ENCODE measurements at regions not wholly inside any gene's neighbourhood (a gene's known extent, or its start where the extent isn't known, plus 50 kb on each side); places are given as distances from the start of the nearest gene placed in this dataset.

DNA sequence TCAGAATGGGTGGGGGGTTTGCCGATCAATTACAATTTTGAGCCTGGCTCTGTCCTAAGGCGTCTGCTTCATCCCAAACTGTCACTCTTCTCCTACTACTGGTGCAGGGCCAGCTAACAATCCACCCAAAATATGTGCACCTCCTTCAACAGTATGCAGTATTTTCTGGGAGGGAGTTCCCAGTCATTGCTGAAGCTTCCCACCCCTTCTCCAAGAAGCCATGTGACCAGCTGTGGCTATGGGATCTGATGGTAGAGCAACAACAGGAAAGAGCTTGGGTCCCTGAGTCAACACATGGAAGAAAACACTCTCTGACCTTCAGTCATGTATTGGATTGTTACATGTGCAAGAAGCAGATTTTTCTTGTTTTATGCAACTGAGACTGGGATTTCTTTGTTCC, 185.7 kb upstream of the GHITM start:
- no peak for DNase-seq

DNA sequence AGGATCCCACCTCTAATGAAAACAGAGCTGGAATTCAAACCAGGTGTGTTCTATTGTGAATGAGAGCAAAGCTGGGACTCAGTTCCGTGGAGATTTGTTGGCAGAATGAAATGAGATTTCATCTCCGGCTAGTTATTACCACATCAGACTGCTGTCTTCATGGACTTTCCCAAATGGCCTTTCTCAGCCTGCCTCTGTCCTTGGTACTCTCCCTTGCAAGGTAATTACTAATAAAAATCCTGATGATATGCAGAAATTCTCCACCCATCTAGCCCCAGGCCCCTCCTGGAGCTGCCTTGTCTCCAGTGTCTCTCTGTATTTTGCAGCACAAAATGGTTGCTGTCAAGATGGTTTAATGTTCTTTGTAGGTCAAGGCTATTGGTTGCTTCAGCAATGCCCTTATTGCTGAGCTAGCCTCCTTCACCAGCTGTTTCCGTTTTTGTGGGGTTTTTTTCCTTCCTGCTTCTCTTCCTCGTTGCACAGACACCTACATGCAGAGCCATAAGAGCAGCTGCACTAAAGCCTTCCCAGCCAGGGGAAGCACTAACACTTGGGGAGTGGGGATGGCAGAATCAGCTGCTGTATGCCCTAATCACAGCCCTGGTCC, 185.0 kb upstream of the GHITM start:
- DNase-seq = no peak

DNA sequence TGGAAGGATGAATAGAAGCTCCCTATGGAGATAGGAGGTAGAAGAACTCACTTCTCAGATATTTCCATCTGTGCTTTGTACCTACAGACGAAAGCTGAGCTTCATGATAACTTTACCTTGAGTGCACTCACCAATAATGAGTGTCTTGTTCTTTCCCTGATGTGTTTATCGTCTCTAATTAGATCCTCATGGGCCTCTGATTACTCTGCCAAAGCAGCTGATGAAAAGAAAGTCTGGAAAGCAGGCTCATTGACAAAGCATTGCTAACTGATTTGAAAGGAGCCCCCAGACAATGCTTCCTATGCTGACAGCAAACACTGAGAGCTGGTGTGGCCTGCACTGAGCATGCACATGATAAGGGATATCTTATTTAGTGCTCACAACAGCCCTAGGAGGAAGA, 183.9 kb upstream of the GHITM start:
- no peak for DNase-seq

DNA sequence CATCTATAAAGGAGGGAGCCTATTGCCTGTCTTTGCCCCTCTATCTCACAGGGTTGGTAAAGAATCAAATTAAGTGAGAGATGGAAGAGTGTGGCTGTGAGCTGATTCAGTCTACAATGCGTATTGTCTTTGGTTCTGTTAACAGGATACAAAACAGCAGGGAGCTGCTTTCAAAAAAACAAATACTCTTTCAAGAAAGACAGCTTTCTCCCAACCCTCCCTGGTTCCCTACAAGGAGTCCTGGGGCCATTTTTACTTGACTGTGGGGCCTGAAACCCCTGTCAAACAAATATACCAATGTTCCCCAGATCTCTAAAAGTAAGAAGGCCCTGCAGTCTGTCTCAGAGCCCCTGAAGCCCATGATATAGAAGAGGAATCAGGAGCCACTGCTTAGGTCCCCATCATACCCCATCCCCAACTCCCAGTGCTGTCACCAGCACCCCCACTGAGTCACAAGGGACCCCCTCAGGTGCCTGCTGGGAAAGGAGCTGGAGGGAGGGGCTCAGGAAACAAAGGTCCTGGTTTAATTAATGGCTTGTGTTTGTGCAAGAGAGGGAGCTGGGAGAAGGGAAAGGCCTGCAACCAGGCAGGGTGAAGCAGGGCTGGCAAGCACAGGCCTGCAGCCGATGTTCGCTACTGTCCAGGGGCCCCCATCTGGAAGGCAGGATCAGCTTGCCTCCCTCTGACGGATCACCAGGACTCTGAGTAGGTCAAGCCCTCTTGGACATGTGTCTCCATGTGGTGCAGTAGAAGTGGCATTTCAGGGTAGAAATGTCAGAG, 182.0 kb upstream of the GHITM start:
- no peak for DNase-seq

DNA sequence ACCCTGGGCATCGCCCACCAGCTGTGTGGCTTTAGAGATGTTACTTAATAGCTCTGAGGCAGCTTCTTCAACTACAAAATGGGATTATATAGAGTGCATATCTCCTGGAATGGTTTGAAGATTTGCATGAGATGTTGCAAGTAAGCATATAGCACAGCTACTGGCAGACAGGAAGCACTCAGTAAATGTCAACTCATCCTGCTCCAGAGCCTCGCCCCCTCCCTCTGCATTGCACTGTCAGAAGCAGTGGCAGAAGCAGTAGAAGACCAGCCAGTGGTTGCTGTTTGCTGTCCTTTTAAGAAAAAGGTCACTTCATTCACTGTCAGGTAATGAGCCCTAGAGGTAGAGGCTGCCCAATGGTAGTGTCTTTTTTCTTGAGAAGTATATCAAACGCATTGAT, 180.0 kb upstream of the GHITM start:
- DNase-seq = no peak

DNA sequence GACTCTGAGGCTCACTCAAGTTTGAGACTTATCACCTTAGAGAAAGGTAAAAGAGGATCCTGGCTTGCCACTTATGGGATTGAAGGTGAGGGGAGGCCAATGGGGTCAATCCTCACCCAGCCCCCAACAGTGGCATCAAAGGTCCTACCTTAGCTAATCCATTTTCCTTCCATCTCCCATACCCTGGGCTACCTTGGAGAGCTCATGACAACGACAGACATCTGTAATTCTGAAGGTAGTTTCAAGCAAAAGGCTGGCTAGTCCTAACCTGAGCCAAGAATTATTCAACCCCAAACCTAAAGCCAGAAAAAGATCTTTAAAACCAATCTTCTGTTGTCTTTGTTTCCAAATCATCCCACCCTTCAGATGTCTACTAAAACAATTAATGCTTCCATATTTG, 179.2 kb upstream of the GHITM start:
- DNase-seq = no peak

DNA sequence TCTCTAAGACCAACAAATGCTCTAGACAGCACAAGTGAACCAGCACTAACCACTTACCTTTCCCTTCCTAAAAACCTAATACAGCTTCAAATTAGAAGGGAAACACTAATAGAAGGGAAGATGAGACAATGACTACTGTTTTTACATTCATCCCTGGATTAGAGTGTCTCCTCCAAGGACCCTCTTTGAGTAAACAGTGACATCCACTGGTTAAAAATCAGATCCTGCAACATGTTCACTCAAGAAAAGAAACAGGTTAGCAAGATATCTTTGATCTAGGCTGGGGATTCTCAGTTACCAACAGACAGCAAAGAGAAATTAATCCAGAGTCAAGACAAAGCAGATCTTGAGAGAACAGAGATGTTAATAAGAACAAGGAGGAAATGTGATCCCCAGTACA, 177.7 kb upstream of the GHITM start:
- DNase-seq = no peak

DNA sequence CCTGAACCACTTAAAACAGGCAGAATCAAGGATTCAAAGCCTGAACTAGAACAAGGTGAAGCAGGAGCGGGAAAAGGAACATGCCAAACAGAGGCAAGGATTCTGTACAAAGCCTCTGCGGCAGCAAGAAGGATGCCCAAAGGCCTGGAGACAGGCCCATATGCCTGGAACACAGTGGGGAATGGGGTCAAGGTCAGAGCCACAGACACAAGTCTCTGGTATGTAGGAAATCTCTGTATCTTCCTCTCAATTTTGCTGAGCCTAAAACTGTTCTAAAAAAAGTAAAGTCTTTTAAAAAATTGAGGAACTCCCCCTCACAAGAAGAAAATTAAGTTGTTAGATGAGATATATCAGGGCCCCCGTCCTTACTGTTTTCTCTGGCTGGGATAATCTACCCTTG, 175.9 kb upstream of the GHITM start:
- DNase-seq = no peak

DNA sequence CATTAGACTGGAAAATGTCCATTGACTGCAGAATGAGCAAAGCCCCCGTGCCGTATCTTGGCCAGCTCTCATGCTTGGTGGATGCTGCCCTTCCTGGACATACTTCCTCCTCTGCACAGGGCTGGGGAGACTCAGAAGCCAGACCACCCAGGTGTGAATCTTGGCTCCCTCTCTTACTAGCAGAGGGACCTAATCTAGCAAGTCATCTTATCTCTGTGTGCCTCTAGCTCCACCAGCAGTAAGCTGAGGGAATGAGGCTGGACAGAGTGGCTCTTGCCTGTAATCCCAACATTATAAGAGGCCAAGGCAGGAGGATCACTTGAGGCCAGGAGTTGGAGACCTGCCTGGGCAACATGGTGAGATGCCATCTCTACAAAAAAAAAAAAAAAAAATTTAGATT, 173.8 kb upstream of the GHITM start:
- no peak for DNase-seq

DNA sequence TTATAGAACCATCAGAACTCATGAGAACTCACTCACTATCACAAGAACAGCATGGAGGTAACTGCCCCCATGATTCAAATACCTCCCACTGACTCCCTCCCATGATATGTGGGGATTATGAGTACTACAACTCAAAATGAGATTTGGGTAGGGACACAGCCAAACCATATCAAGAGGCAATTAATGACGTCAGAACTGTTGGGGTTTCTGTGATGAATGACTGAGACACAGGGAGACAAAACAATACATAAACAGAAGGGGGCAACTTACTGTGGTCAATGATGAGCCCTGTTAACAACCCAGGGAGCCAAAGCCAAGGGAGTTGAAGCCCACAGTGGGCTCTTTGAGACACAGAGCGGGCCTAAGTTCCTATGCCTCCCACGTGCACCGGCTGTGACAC, 171.3 kb upstream of the GHITM start:
- DNase-seq = no peak

DNA sequence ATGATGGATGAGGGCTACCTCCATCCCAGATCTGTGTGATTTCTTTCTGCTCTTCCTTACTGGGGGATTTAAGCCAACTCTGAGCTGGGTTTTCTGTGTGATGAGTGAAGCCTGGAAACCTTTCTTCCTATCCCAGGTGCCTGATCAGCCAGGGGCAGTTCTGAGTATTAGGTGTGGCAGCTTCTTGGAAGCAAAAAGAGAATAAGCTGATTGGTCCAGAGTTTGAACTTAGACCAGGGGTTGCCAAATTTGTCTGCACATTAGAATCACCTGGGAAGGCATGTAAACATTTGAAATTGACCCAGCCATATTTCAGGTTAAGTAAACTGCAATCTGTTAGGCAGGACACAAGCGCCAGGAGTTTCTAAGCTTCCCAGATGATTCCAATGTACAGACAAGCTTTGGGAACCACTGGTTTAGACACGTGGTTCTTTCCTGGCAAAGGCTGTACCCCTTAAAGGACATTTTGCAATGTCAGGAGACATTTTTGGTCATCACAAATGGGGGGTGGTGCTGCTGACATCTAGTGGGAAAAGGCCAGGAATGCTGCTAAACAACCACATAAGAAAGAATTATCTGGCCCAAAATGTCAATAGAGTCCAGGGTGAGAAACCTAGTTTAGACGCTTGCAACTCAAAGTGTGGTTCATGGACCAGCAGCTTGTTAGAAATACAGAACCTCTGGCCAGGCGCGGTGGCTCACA, 160.5 kb upstream of the GHITM start:
- DNase-seq = no peak

DNA sequence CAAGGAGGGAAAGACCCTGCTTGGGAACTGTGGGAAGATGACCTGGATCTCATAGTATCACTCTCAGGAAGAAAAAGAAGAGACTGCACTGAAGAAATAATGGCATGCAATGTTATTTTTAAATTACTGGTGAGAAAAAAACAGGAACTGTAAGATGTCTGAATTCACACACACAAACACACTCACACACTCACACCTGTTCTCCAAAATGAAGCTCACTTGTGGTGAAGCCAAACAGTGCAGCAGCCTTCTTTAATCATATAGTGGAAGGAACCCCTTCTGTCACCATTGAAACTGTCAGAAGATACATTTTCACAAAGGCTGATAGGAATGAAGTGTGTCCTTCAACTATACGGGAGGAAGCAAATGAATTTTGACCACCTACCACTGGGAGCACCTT, 156.5 kb upstream of the GHITM start:
- no peak for DNase-seq

DNA sequence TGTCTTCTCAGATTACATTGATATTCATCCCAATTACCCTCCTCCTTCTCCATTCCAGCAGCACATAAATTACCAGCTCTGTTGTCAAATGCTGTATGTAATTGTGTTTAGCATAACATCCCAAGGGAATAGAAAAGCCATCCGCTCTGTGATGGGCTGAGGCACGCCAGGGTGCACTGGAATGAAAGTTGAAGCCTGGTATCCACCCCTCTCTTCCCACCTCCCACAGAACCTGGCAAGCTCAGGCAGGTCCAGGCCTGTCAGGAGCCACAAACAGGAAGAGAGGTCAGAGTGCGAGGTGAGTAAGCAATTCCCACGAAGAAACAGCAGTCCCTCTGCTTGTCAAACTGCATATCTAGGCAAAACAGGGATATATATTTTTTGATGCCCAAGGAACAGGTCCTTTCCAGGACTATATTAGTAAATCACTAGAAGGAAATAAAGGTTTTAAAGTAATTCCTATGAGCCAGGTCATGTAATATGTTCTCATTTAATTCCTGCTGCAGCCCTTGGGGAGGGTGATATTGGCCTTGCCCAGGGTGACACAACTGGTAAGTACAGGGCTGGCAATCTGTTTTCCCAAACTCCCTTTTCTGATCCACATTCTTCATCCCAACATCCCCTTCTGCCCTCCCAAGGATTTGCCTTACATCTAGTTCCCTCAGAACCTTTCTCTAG, 155.6 kb upstream of the GHITM start:
- DNase-seq = no peak

DNA sequence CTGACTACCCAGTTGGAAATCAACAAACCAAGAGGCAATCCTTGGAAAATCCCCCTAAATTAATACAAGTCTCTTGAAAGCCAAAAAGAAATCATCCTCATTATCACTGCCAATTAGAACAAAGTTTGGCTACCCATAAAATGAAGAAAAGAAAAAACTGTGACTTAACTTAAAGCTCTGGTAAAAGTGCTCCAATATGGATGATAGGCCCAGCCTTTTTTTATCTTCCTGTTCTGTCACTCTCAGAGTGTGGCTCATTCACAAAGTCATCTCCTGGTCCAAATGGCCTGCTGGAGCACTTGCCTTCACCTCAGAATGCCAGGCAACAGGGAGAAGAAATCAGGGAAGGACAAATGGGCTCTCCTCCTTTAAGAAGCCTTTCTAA, 155.1 kb upstream of the GHITM start:
- no peak for DNase-seq

DNA sequence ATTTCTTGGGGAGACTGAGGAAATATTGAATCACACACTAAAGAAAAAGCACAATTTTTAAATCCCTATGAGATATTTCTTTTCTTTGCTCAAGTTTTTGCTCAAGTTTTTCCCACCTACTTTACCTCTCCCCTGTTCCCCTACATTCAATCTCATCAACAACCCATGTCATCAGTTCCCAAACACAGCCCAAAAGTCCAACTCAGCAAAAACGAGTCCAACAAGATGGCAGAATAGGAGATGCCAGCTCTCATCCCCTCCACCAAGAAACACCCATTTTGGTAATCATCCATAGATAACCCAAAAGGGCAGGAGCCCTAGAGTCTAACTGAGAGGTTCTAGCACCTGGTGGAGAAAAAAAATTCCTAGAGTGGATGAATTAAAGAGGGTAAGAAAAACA, 152.5 kb upstream of the GHITM start:
- DNase-seq = no peak

DNA sequence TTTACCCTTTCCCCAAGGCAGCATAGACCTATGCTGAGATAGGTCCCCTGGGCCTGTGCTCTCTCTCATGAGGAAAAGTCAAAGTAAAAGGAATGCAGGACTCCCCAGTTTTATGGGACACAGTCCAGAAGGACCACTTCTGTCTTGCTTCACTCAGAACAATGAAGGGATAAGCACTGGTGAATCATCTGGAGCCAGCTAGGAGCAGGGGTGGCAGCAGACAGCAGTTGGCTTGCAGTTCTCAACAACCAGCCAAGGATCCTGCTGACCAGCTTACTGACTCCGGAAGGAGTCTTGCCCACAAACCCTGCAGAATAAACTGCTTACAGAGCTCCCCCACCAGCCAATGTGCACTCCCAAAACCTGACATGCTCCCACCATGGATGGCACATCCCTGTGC, 152.1 kb upstream of the GHITM start:
- no peak for DNase-seq

DNA sequence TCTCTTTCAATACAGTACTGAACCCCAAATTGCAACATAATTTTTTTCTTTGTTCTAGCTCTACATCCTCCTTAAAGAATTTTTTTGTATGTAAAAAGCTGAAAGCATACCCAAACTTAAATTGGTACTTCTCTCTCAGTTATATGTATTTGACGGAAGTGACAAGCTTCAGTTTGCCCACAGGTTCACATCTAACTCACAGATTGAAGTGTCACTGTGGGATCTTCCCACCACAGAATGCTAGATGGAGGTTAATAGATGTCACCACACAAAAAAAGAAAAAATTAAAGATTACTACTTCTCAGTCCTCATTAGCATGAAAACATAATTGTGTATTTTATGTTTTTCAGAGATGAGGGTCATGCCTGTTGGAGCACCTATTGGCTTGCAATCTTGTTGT, 150.9 kb upstream of the GHITM start:
- no peak for DNase-seq

DNA sequence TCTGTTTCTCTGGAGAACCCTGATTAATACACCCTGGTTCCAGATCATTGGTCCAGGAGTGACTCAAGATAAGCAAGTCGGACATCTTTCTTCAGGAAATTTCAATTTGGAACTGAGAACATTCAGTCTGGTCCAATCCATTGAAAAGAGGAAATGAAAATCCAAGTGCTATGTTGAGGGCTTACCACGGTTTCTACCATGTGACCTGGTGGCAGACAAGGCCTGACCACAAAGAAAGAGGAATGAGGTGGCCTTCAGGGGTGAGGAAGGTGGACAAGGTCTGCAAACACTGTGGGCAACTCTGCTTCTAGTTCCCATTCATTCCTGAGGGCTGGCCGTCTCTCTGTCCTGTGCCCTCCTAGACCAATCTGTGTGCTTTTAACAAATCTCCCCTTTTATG, 149.2 kb upstream of the GHITM start:
- no peak for DNase-seq

DNA sequence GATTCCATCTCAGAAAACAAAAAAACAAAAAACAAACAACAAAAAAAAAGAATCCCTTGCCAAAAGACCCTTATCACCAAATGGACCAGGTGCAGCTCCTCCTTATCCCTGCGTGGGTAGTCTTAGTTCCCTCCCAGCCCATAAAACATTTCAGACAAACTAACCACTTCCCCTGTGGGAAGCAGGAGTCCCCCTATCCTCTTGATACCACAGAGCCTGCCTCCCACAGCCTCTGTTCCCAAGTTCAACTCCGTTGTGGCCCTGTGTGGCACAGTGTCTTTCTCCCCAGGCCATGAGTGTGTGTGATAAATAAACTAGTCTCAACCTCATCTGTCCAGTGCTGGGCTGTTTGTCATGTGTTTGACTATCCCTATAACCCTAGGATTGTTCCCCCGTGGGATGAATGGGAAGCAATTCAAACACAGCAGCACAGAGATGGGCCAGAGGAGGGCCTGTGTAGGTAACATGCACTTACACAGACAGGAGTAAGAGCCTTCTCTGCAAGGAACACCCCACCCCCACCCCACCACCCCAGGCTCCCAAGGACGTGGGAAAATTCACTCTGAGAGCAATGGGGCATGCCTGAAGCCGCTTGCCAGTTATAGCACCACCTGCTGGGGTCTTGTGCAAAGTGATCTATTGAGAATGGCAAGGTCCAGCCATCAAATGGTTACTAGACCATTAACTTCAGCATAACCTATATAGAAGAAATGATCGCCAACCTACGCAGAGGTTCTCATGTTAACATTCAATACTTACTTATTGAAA, 147.1 kb upstream of the GHITM start:
- no peak for DNase-seq

DNA sequence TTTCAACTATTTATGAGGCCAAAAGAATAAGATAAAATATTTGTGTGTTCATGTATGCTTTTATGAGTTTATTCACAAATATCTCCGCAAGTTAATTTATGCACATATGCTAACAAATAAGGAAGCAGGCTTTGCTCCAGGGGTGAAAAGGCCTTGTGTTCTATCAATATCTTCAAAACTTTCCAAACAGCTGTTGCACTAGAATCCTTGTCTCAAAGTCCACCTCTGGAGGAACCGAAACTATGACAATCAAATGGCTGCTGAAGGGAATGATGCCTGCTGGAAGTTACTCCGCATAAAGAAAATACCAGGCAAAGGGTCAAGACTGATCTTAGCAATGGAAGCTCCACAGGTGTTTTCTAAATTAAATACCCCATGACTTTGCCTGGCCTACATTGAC, 145.0 kb upstream of the GHITM start:
- DNase-seq = no peak

DNA sequence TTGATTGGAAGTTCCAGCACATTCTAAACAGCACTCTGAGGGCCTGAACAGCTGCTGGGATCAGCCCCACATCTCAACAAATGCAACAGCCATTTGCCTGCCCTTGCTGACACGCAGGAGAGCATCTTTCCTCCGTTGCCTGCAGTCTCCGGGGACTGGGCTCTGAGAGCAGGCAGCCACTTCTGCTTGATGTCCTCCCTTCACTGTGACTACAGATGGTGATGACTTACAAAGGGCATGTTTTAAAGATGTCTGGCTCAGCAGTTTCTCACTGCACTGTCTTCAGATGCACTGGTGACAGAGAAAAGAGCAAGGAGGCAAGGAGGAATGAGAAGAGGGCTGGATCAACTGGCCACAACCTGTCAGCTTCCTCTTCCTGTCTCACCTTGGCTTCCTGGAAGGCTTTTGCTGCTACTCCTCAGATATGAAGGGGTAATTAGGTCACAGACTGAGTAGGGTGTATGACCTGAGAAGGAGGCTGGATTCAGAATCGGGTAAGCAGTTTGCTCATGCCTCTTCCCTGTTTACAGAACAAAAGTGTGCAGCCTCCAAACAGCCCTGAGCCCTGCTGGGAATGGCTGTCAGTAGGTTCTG, 143.5 kb upstream of the GHITM start:
- no peak for DNase-seq

DNA sequence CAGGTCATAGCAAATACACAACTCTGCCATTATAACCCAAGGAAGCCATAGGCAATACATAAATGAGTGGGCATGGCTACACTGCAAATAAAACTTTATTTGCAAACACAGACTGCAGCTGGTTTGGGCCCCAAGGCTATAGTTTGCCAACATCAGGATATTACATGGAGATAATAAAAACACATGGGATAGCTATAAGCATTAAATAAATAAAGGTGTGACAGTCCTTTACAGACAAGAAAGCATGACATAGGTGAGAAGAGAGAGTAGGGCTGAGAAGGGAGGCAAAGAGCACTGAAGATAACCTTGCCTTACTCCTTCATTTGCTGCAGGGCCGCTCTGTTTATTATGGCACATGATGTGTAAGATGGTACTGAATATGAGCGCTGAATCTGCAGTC, 135.1 kb upstream of the GHITM start:
- DNase-seq = no peak

DNA sequence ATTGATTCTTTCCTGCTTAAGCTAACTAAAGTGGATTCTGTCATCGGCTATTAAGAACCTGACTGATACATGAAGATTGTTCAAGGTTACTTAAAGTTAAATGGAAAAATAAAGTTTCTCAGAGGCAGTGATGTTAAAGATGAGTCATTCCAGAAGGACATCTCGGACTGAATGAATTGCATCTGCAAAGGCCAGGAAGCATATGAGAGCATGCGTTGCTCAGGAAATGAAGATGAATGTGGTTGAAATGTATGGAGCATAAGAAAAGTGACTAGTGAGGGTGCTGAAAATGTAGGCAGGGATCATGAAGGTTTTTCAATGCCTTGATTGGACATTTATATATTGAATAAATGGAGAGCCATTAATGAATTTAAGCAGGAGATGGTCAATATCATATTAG, 133.9 kb upstream of the GHITM start:
- no peak for DNase-seq
